GM18520 (cell line): ENCODE measurements at regions not wholly inside any gene's neighbourhood (a gene's known extent, or its start where the extent isn't known, plus 50 kb on each side); places are given as distances from the start of the nearest gene placed in this dataset.
"Not testable (repeated sequence)": the region's sequence is repeated elsewhere in the genome, so short reads cannot be mapped to it uniquely, and the experiment has no call there.

Experiments
- ATAC-seq: cut with Tn5 transposase; IDR thresholded peaks from one replicate; pipeline ENCODE4 v1.9.1; 2021; ENCODE audit not compliant: unreplicated experiment

- no peak for ATAC-seq
Measured at GRCh38 chr4:66955784-66956183, 589.5 kb downstream of the CENPC start.

- no peak for ATAC-seq
Measured at GRCh38 chr4:66949419-66949818, 595.9 kb downstream of the CENPC start.

- no peak for ATAC-seq
Measured at GRCh38 chr4:66946761-66947160, 598.5 kb downstream of the CENPC start.

GRCh38 chr4:66943112-66943511 is 602.2 kb downstream of the CENPC start:
- no peak for ATAC-seq

GRCh38 chr4:66931981-66932380 is 613.3 kb downstream of the CENPC start:
- ATAC-seq: not testable (repeated sequence)

GRCh38 chr4:66930206-66930605 is 615.1 kb downstream of the CENPC start:
- ATAC-seq: no peak

GRCh38 chr4:66929748-66930147 is 615.6 kb downstream of the CENPC start:
- ATAC-seq: no peak

- not testable (repeated sequence) for ATAC-seq
Measured at GRCh38 chr4:66928881-66929280, 616.4 kb downstream of the CENPC start.

- ATAC-seq: no peak
Measured at GRCh38 chr4:66927937-66928336, 617.4 kb downstream of the CENPC start.

GRCh38 chr4:66926687-66927086 is 618.6 kb downstream of the CENPC start:
- no peak for ATAC-seq

- no peak for ATAC-seq
Measured at GRCh38 chr4:66923081-66923865, 622.0 kb downstream of the CENPC start.

- no peak for ATAC-seq
Measured at GRCh38 chr4:66921433-66921832, 623.9 kb downstream of the CENPC start.

- ATAC-seq: no peak
Measured at GRCh38 chr4:66920514-66920913, 624.8 kb downstream of the CENPC start.

GRCh38 chr4:66911880-66912279 is 633.4 kb downstream of the CENPC start:
- no peak for ATAC-seq

GRCh38 chr4:66906314-66906713 is 639.0 kb downstream of the CENPC start:
- ATAC-seq: no peak

- ATAC-seq: no peak
Measured at GRCh38 chr4:66899422-66900065, 645.8 kb downstream of the CENPC start.

- no peak for ATAC-seq
Measured at GRCh38 chr4:66893807-66894206, 651.5 kb downstream of the CENPC start.

- ATAC-seq: no peak
Measured at GRCh38 chr4:66887061-66887460, 658.2 kb downstream of the CENPC start.

- no peak for ATAC-seq
Measured at GRCh38 chr4:66885501-66886165, 659.7 kb downstream of the CENPC start.

GRCh38 chr4:66876946-66877345 is 668.4 kb downstream of the CENPC start:
- no peak for ATAC-seq

GRCh38 chr4:66872661-66873060 is 672.6 kb downstream of the CENPC start:
- ATAC-seq: no peak

- no peak for ATAC-seq
Measured at GRCh38 chr4:66863481-66863880, 681.8 kb downstream of the CENPC start.
